Astrocyte (in vitro differentiated cells and primary cell): ENCODE measurements at regions not wholly inside any gene's neighbourhood (a gene's known extent, or its start where the extent isn't known, plus 50 kb on each side); places are given as distances from the start of the nearest gene placed in this dataset.

Source experiments
- DNase-seq: peaks from one replicate; pipeline ENCODE4 v3.0.0-alpha.2; 2010; ENCODE audit warnings: low read depth
- FAIRE-seq: peaks from 2 replicates; lab custom pipeline; 2011; peaks lifted over from hg19 to GRCh38; lab: Jason Lieb, UNC
- H2AFZ ChIP-seq: 2 replicates; pipeline ENCODE4 v1.6.0; 2012; ENCODE audit warnings: low read depth, low read length, inconsistent platforms
- H3K27ac ChIP-seq: 2 replicates; pipeline ENCODE4 v1.5.1; 2011; ENCODE audit warnings: low read depth, low read length, inconsistent platforms
- H3K27me3 ChIP-seq: 2 replicates; pipeline ENCODE4 v1.6.0; 2011; ENCODE audit warnings: low read length, inconsistent platforms; ENCODE audit not compliant: insufficient read depth
- H3K36me3 ChIP-seq: 2 replicates; pipeline ENCODE4 v1.5.1; 2011; ENCODE audit warnings: low read length, inconsistent platforms; ENCODE audit not compliant: insufficient read depth
- H3K4me1 ChIP-seq: 2 replicates; pipeline ENCODE4 v1.5.1; 2011; ENCODE audit warnings: low read length, inconsistent platforms; ENCODE audit not compliant: insufficient read depth
- H3K4me2 ChIP-seq: 2 replicates; pipeline ENCODE4 v1.6.0; 2012; ENCODE audit warnings: low read length, inconsistent platforms
- H3K4me3 ChIP-seq: 2 replicates; pipeline ENCODE4 v1.5.1; 2011; ENCODE audit warnings: low read depth, mild to moderate bottlenecking, low read length, inconsistent platforms; ENCODE audit not compliant: insufficient read depth
- H3K79me2 ChIP-seq: 2 replicates; pipeline ENCODE4 v1.6.0; 2012; ENCODE audit warnings: mild to moderate bottlenecking, low read length, inconsistent platforms; ENCODE audit not compliant: insufficient read depth
- H3K9ac ChIP-seq: 2 replicates; pipeline ENCODE4 v1.6.0; 2012; ENCODE audit warnings: mild to moderate bottlenecking, low read length, inconsistent platforms
- H3K9me3 ChIP-seq: 2 replicates; pipeline ENCODE4 v1.5.1; 2012; ENCODE audit warnings: low read depth, mild to moderate bottlenecking, low read length, inconsistent platforms; ENCODE audit not compliant: insufficient read depth
- H4K20me1 ChIP-seq: 2 replicates; pipeline ENCODE4 v1.6.0; 2012; ENCODE audit warnings: low read length, inconsistent platforms; ENCODE audit not compliant: insufficient read depth
- H3K27ac Mint-ChIP-seq: one replicate; pipeline ENCODE4 v1.8.0; 2021; ENCODE audit warnings: mild to moderate bottlenecking, mixed read lengths; ENCODE audit not compliant: unreplicated experiment
- H3K27me3 Mint-ChIP-seq: one replicate; pipeline ENCODE4 v1.8.0; 2021; ENCODE audit warnings: low read depth, mixed read lengths; ENCODE audit not compliant: unreplicated experiment
- H3K36me3 Mint-ChIP-seq: one replicate; pipeline ENCODE4 v1.8.0; 2021; ENCODE audit warnings: low read depth, mixed read lengths; ENCODE audit not compliant: unreplicated experiment
- H3K4me1 Mint-ChIP-seq: one replicate; pipeline ENCODE4 v1.8.0; 2021; ENCODE audit warnings: low read depth, mixed read lengths; ENCODE audit not compliant: unreplicated experiment
- H3K4me3 Mint-ChIP-seq: one replicate; pipeline ENCODE4 v1.8.0; 2021; ENCODE audit warnings: mild to moderate bottlenecking, moderate library complexity, mixed read lengths; ENCODE audit not compliant: unreplicated experiment
- H3K9me3 Mint-ChIP-seq: one replicate; pipeline ENCODE4 v1.8.0; 2021; ENCODE audit warnings: mild to moderate bottlenecking, mixed read lengths; ENCODE audit not compliant: unreplicated experiment
- CTCF ChIP-seq: IDR thresholded peaks from 2 replicates; pipeline ENCODE4 v1.5.1; 2011; ENCODE audit warnings: low read depth, mild to moderate bottlenecking, inconsistent platforms, low read length, moderate library complexity; ENCODE audit not compliant: insufficient read depth
- EZH2 ChIP-seq: IDR thresholded peaks from 2 replicates; pipeline ENCODE4 v1.6.1; 2012; ENCODE audit warnings: mild to moderate bottlenecking, low read length, inconsistent platforms; ENCODE audit not compliant: insufficient read depth

GRCh38 chr3:16031434-16031833 is 143.0 kb upstream of the GALNT15 start:
- Histone ChIP-seq H3K9me3 (no peaks in the 10 kb centered on the region), H2AFZ (no peak overlapping the region), H3K36me3 (no peaks in the 10 kb centered on the region), H3K27ac (no peak overlapping the region), H3K9ac (no peak overlapping the region), H3K4me2 (no peak overlapping the region), H3K4me1 (peaks cover 28% of the 10 kb centered on the region), H3K79me2 (no peaks in the 10 kb centered on the region), H3K27me3 (no peaks in the 10 kb centered on the region), H4K20me1 (no peaks in the 10 kb centered on the region), H3K4me3 (no peak overlapping the region)
- FAIRE-seq (no peak), DNase-seq (no peak)
- no peaks in the 10 kb centered on the region for H3K36me3 Mint-ChIP-seq
- H3K9me3 Mint-ChIP-seq: no peaks in the 10 kb centered on the region
- TF ChIP-seq CTCF: no peak
- TF ChIP-seq EZH2: no peak
- H3K27me3 Mint-ChIP-seq: no peaks in the 10 kb centered on the region
- H3K4me1 Mint-ChIP-seq: peaks cover 33% of the 10 kb centered on the region
- H3K4me3 Mint-ChIP-seq: no peak overlapping the region
- no peak overlapping the region for H3K27ac Mint-ChIP-seq

- H3K4me3 ChIP-seq: no peak overlapping the region
- peak; percentile 62 for DNase-seq
- H4K20me1 ChIP-seq: no peaks in the 10 kb centered on the region
- peak overlapping the region; percentile 40 for H3K4me2 ChIP-seq
- no peaks in the 10 kb centered on the region for H3K79me2 ChIP-seq
- no peak overlapping the region for H3K9ac ChIP-seq
- Mint-ChIP-seq H3K4me3 (no peak overlapping the region), H3K27ac (peak overlapping the region; percentile 80), H3K9me3 (peaks cover under 1% of the 10 kb centered on the region), H3K27me3 (no peaks in the 10 kb centered on the region), H3K4me1 (peaks cover 15% of the 10 kb centered on the region), H3K36me3 (no peaks in the 10 kb centered on the region)
- no peak overlapping the region for H2AFZ ChIP-seq
- TF ChIP-seq CTCF: no peak
- TF ChIP-seq EZH2: no peak
- H3K9me3 ChIP-seq: no peaks in the 10 kb centered on the region
- H3K27ac ChIP-seq: peak overlapping the region; percentile 5
- no peaks in the 10 kb centered on the region for H3K27me3 ChIP-seq
- FAIRE-seq: peak; percentile 13
- peaks cover 9% of the 10 kb centered on the region for H3K4me1 ChIP-seq
- H3K36me3 ChIP-seq: no peaks in the 10 kb centered on the region
Observed at GRCh38 chr3:16033889-16034687, 140.4 kb upstream of the GALNT15 start.

GRCh38 chr3:16040991-16041390 is 133.5 kb upstream of the GALNT15 start:
- no peaks in the 10 kb centered on the region for H3K9me3 ChIP-seq
- H3K36me3 Mint-ChIP-seq: peaks cover 3% of the 10 kb centered on the region
- H3K4me2 ChIP-seq: no peak overlapping the region
- H3K27ac Mint-ChIP-seq: no peak overlapping the region
- no peak overlapping the region for H3K9ac ChIP-seq
- H3K4me3 Mint-ChIP-seq: no peak overlapping the region
- no peaks in the 10 kb centered on the region for H4K20me1 ChIP-seq
- no peak for DNase-seq
- no peak overlapping the region for H3K27ac ChIP-seq
- no peak for TF ChIP-seq EZH2
- no peak for TF ChIP-seq CTCF
- no peak overlapping the region for H3K4me3 ChIP-seq
- H2AFZ ChIP-seq: no peak overlapping the region
- peaks cover 3% of the 10 kb centered on the region for H3K9me3 Mint-ChIP-seq
- FAIRE-seq: peak; percentile 34
- no peaks in the 10 kb centered on the region for H3K4me1 ChIP-seq
- H3K27me3 ChIP-seq: no peaks in the 10 kb centered on the region
- peaks cover 2% of the 10 kb centered on the region for H3K27me3 Mint-ChIP-seq
- peaks cover 1% of the 10 kb centered on the region for H3K4me1 Mint-ChIP-seq
- no peaks in the 10 kb centered on the region for H3K36me3 ChIP-seq
- no peaks in the 10 kb centered on the region for H3K79me2 ChIP-seq
